ENCODE measurements at regions not wholly inside any gene's neighbourhood (a gene's known extent, or its start where the extent isn't known, plus 50 kb on each side); places are given as distances from the start of the nearest gene placed in this dataset.

GRCh38 chr5:167595196-167595595, 696.2 kb upstream of the WWC1 start:
- Histone ChIP-seq H3K27me3 (replicated peaks in 1 of 2; ENCODE audit: control insufficient read depth in 2 of 2, insufficient read depth in 2 of 2, low read length in 1 of 2) (no peaks in the 10 kb centered on the region), H3K4me1 (ENCODE audit: control insufficient read depth, insufficient read depth, low read length) (no peaks in the 10 kb centered on the region), H3K9ac (ENCODE audit: control insufficient read depth, insufficient read depth, low read length) (no peak overlapping the region), H3K36me3 (ENCODE audit: control insufficient read depth in 2 of 2, insufficient read depth in 2 of 2, low read length in 1 of 2) (no peaks in the 10 kb centered on the region), H3K27ac (ENCODE audit: control insufficient read depth, insufficient read depth) (no peak overlapping the region), H3K4me2 (ENCODE audit: control insufficient read depth, insufficient read depth) (no peak overlapping the region), H4K20me1 (ENCODE audit: control insufficient read depth, insufficient read depth) (no peaks in the 10 kb centered on the region), H3K79me2 (ENCODE audit: control insufficient read depth, insufficient read depth, low read length) (no peaks in the 10 kb centered on the region), H3K9me3 (replicated peaks; ENCODE audit: control insufficient read depth, insufficient read depth, low read length) (no peaks in the 10 kb centered on the region), H2AFZ (ENCODE audit: control insufficient read depth, low read depth, low read length) (no peak overlapping the region), H3K4me3 (no peak overlapping the region)
- FAIRE-seq (no peak), ATAC-seq (no peak), DNase-seq (ENCODE audit: low read depth, low spot score) (no peak)
- WGBS (ENCODE audit: insufficient coverage, insufficient replicate concordance, low lambda C conversion rate, missing lambda C conversion rate): 0% methylated on average over 3 of the region's 3 CpGs
- POLR2A ChIA-PET: no interaction called here
- intact Hi-C loops (cut with micrococcal nuclease; ENCODE audit: unreplicated experiment): no loop called here
- TF ChIP-seq KLF5 (IDR thresholded peaks at IDR 0.05; ENCODE audit: partially characterized antibody) (no peak), ZSCAN29 (IDR thresholded peaks at IDR 0.05) (no peak), ASH2L (IDR thresholded peaks at IDR 0.05; ENCODE audit: borderline replicate concordance, low read depth) (no peak), SRF (IDR thresholded peaks at IDR 0.05; ENCODE audit: low read depth in 2 of 2, low read length in 2 of 2) (no peak), ATF3 (IDR thresholded peaks at IDR 0.05; ENCODE audit: borderline replicate concordance, extremely low read depth, low read depth, low read length) (no peak)
- RAD21 ChIA-PET (ENCODE audit: unreplicated experiment): no interaction called here
- SMC1A ChIA-PET (ENCODE audit: uncharacterized antibody, unreplicated experiment): no interaction called here
- CTCF ChIA-PET: no interaction called here
- in situ Hi-C loops (cut with MboI): no loop called here
- no TSS peak for BruUV-seq (replicated peaks)

- no peak for DNase-seq (ENCODE audit: low read depth, low spot score)
- no peaks in the 10 kb centered on the region for H4K20me1 ChIP-seq (ENCODE audit: control insufficient read depth, insufficient read depth)
- BruUV-seq (replicated peaks): no TSS peak
- POLR2A ChIA-PET: no interaction called here
- H2AFZ ChIP-seq (ENCODE audit: control insufficient read depth, low read depth, low read length): no peak overlapping the region
- SMC1A ChIA-PET (ENCODE audit: uncharacterized antibody, unreplicated experiment): interaction anchor here (0.6 to 0.7 kb wide), 2 partner anchors 10 to 25 kb away, joined by 3 read pairs; no protein-coding TSS in a partner anchor
- no peak overlapping the region for H3K4me3 ChIP-seq
- no peak for FAIRE-seq
- H3K27ac ChIP-seq (ENCODE audit: control insufficient read depth, insufficient read depth): no peak overlapping the region
- CTCF ChIA-PET: interaction anchor here (1.0 kb wide), 1 partner anchor 14 kb away, joined by 3 read pairs; no protein-coding TSS in a partner anchor
- no peak overlapping the region for H3K9ac ChIP-seq (ENCODE audit: control insufficient read depth, insufficient read depth, low read length)
- no peaks in the 10 kb centered on the region for H3K36me3 ChIP-seq (ENCODE audit: control insufficient read depth in 2 of 2, insufficient read depth in 2 of 2, low read length in 1 of 2)
- no peaks in the 10 kb centered on the region for H3K4me1 ChIP-seq (ENCODE audit: control insufficient read depth, insufficient read depth, low read length)
- no peak for ATAC-seq
- RAD21 ChIA-PET (ENCODE audit: unreplicated experiment): no interaction called here
- no peaks in the 10 kb centered on the region for H3K27me3 ChIP-seq (replicated peaks in 1 of 2; ENCODE audit: control insufficient read depth in 2 of 2, insufficient read depth in 2 of 2, low read length in 1 of 2)
- no peaks in the 10 kb centered on the region for H3K9me3 ChIP-seq (replicated peaks; ENCODE audit: control insufficient read depth, insufficient read depth, low read length)
- in situ Hi-C loops (cut with MboI): no loop called here
- 0% methylated on average over 1 of the region's 1 CpG for WGBS (ENCODE audit: insufficient coverage, insufficient replicate concordance, low lambda C conversion rate, missing lambda C conversion rate)
- no peaks in the 10 kb centered on the region for H3K79me2 ChIP-seq (ENCODE audit: control insufficient read depth, insufficient read depth, low read length)
- no peak overlapping the region for H3K4me2 ChIP-seq (ENCODE audit: control insufficient read depth, insufficient read depth)
- intact Hi-C loops (cut with micrococcal nuclease; ENCODE audit: unreplicated experiment): no loop called here
- no peak for TF ChIP-seq NFXL1 (IDR thresholded peaks at IDR 0.05; ENCODE audit: borderline replicate concordance)
- no peak for TF ChIP-seq ELK1 (IDR thresholded peaks at IDR 0.05; ENCODE audit: low read depth, low read length)
- no peak for TF ChIP-seq PBX3 (IDR thresholded peaks at IDR 0.05; ENCODE audit: insufficient replicate concordance, low read depth, low read length)
- no peak for TF ChIP-seq SIX5 (IDR thresholded peaks at IDR 0.05; ENCODE audit: low read depth, low read length, severe bottlenecking)
- TF ChIP-seq ESRRA (IDR thresholded peaks at IDR 0.05; ENCODE audit: low read length): no peak
- TF ChIP-seq ZBTB33 (IDR thresholded peaks at IDR 0.05): no peak
- TF ChIP-seq SUZ12 (IDR thresholded peaks at IDR 0.05; ENCODE audit: unreplicated experiment): no peak
- no peak for TF ChIP-seq DPF2 (IDR thresholded peaks at IDR 0.05)
- no peak for TF ChIP-seq WRNIP1 (IDR thresholded peaks at IDR 0.05; ENCODE audit: borderline replicate concordance, low read depth, low read length)
Observed at GRCh38 chr5:167598166-167598565, 693.3 kb upstream of the WWC1 start.

All from GM12878 (cell line).